IPS-15b (cell line): ENCODE measurements at regions not wholly inside any gene's neighbourhood (a gene's known extent, or its start where the extent isn't known, plus 50 kb on each side); places are given as distances from the start of the nearest gene placed in this dataset.

Source experiments
- H3K27me3 ChIP-seq: one replicate; pipeline ENCODE4 v1.6.1; 2013; ENCODE audit warnings: low read length; ENCODE audit not compliant: control insufficient read depth, insufficient read depth
- H3K36me3 ChIP-seq: one replicate; pipeline ENCODE4 v1.6.1; 2013; ENCODE audit warnings: low read length; ENCODE audit not compliant: control insufficient read depth, insufficient read depth
- H3K4me1 ChIP-seq: one replicate; pipeline ENCODE4 v1.6.1; 2013; ENCODE audit warnings: mild to moderate bottlenecking, low read length; ENCODE audit not compliant: control insufficient read depth, insufficient read depth
- H3K4me3 ChIP-seq: one replicate; pipeline ENCODE4 v1.5.1; 2013; ENCODE audit warnings: low read depth, low read length
- H3K9ac ChIP-seq: one replicate; pipeline ENCODE4 v1.6.1; 2013; ENCODE audit warnings: low read depth, mild to moderate bottlenecking, low read length
- H3K9me3 ChIP-seq: one replicate; pipeline ENCODE4 v1.6.1; 2013; ENCODE audit warnings: mild to moderate bottlenecking, low read length; ENCODE audit not compliant: control insufficient read depth, insufficient read depth

DNA sequence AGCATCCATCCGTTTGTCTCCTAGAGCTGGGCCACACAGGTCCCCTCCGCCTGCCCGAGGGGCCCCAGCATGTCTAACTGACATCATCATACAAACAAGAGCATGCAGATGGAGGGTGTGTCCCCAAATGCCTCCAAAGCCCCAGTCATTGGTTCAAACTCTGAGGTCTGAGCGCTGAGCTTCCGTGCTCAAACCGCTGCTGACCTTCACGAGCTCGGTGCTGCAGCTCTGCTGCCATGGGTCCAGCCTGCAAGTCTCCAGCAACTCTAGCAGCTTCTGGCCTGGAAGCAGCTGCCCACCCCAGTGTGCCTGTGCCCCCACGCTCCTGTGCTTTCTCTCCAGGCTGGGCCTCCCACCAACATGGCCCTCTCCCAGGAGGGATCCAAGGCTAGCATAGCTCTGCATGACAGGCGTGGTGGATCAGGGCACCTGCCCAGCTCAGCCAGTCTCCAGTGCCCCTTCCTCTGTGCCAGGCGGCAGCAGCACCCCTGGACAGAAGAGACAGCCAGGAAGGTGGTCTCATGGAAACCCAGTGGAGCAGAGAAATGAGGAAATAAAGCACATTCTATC lies 131.6 kb upstream of the PMEPA1 start:
- Histone ChIP-seq H3K27me3 (no peaks in the 10 kb centered on the region), H3K9me3 (no peaks in the 10 kb centered on the region), H3K9ac (no peak overlapping the region)

DNA sequence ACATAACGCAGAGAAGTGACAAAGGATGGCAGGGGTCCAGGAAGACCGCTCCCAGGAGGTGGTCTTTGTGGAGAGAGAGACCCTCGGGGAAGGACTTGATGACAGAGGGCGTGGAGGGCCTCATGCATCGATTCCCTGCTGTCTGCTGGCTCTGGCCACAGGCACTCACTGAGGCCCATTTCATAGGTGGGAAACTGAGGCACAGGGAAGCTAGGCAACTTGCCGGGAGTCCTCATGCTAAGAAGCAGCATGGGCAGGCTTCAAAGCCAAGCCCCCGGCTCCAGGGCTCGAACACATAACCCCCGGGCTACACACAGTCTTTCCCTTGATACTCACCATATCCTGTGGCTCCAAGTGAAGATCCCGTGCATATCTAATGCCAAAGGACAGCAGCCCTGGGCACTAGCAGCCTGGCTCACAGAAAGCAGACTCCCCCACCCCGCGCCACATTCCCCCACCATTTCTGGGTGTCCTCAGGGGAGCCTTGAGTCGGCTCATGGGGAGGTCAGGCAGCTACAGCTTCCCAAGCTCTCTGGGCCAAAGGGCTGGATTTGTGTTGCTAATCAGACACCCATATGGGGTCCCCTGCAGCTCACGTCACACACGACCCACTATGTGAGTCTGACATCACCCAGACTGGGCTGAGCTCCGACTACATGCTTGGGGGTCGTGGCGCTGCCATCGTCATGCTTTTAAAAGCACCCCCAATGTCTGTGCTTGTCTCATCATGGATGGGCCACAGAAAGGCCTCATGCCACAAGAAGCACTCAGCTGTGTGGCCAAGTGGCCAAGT lies 130.9 kb upstream of the PMEPA1 start:
- H3K27me3 ChIP-seq = no peaks in the 10 kb centered on the region
- H3K4me1 ChIP-seq = no peaks in the 10 kb centered on the region
- no peaks in the 10 kb centered on the region for H3K36me3 ChIP-seq
- no peak overlapping the region for H3K4me3 ChIP-seq
- H3K9ac ChIP-seq = no peak overlapping the region
- H3K9me3 ChIP-seq = no peaks in the 10 kb centered on the region

More for the DNA sequence above, 131.6 kb upstream of the PMEPA1 start:
- Histone ChIP-seq H3K4me3 (no peak overlapping the region), H3K36me3 (no peaks in the 10 kb centered on the region), H3K4me1 (no peaks in the 10 kb centered on the region)

GRCh38 chr20:57840066-57840465 lies 130.3 kb upstream of the PMEPA1 start:
- H3K9me3 ChIP-seq = no peaks in the 10 kb centered on the region
- H3K9ac ChIP-seq = no peak overlapping the region
- no peaks in the 10 kb centered on the region for H3K27me3 ChIP-seq
- no peaks in the 10 kb centered on the region for H3K36me3 ChIP-seq
- H3K4me1 ChIP-seq = no peaks in the 10 kb centered on the region
- no peak overlapping the region for H3K4me3 ChIP-seq

DNA sequence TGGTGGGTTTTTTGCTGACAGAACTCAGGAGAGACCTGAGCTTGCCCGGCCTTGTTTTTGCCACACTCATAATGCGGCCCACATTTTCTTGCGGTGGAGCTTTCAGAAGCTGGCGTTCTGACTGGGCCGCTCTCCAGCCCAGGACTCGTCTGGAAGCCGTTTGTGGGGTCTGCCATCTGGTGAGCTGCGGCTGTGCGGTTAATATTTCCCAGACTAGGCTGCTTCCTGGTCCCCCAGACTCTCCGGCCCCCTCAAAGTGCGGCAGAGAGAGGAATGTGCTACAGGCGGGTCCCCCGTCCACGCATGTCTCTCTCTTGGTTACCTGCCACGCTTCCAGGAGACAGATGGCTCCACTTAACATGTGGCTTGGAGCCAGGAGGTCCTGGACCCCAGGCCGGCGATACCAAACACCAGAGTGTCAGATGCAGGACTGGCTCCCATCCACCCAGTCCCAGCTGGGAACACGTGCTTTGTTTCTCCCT lies 128.9 kb upstream of the PMEPA1 start:
- Histone ChIP-seq H3K4me3 (no peak overlapping the region), H3K9ac (no peak overlapping the region), H3K36me3 (no peaks in the 10 kb centered on the region), H3K9me3 (no peaks in the 10 kb centered on the region), H3K27me3 (no peaks in the 10 kb centered on the region), H3K4me1 (no peaks in the 10 kb centered on the region)

DNA sequence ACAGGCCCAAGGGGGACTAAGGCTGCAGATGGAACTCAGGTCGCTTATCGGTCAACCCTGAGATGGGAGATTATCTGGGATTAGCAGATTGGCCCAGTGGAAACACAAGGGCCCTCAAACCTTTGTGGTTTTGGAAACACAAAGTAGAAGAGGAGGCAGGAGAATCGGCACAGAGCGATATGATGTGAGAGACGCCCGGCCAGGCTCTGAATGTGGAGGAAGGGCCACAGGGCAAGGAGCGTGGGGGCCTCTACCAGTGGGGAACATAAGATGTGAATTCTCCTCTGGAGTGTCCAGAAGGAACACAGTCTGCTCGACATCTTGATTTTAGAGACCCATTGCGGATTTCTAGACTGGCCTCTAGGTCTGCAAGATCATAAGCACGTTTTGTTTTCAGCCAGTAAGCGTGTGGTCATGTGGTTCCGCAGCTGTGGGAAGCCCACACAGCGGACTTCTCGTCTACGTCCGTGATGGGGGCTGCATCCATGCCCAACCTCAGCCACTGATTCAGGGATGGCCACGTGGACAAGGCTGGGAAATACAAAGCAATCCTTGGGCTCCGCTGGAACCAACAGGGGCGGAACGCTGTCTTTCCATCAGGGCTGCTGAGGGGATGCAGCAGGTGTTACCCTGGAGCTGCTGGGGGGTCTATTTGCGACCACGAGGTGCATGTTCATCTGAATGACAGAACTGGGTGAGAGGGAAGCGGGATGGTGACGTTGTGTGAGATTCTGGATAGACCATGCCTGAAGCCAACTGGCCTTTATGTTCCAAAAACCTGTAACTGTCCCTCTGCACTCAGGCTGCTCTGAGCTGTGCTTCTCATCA lies 127.6 kb upstream of the PMEPA1 start:
- Histone ChIP-seq H3K9me3 (no peaks in the 10 kb centered on the region), H3K36me3 (no peaks in the 10 kb centered on the region), H3K4me3 (no peak overlapping the region), H3K4me1 (no peaks in the 10 kb centered on the region), H3K27me3 (no peaks in the 10 kb centered on the region), H3K9ac (no peak overlapping the region)

GRCh38 chr20:57835588-57836455 lies 126.0 kb upstream of the PMEPA1 start:
- Histone ChIP-seq H3K9ac (no peak overlapping the region), H3K4me3 (no peak overlapping the region), H3K36me3 (no peaks in the 10 kb centered on the region), H3K27me3 (no peaks in the 10 kb centered on the region), H3K9me3 (no peaks in the 10 kb centered on the region), H3K4me1 (no peaks in the 10 kb centered on the region)

DNA sequence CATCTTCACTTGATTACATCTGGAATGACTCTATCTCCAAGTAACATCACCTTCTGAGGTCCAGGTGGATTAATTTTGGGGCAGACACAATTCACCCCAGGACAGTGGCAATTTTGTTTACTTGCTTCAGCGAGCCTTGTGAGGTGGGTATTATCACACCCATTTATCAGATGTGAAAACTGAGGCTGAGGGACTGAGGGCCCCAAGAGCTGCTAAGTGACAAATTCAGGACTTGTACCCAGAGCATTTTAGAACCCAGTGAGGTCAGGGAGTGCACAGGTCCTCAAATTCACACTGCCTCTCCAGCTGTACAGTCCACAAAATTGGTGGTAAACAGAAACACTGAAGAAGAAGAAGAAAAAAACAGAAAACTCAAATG lies 125.2 kb upstream of the PMEPA1 start:
- H3K9ac ChIP-seq = no peak overlapping the region
- H3K4me1 ChIP-seq = no peaks in the 10 kb centered on the region
- no peak overlapping the region for H3K4me3 ChIP-seq
- no peaks in the 10 kb centered on the region for H3K27me3 ChIP-seq
- no peaks in the 10 kb centered on the region for H3K9me3 ChIP-seq
- no peaks in the 10 kb centered on the region for H3K36me3 ChIP-seq

DNA sequence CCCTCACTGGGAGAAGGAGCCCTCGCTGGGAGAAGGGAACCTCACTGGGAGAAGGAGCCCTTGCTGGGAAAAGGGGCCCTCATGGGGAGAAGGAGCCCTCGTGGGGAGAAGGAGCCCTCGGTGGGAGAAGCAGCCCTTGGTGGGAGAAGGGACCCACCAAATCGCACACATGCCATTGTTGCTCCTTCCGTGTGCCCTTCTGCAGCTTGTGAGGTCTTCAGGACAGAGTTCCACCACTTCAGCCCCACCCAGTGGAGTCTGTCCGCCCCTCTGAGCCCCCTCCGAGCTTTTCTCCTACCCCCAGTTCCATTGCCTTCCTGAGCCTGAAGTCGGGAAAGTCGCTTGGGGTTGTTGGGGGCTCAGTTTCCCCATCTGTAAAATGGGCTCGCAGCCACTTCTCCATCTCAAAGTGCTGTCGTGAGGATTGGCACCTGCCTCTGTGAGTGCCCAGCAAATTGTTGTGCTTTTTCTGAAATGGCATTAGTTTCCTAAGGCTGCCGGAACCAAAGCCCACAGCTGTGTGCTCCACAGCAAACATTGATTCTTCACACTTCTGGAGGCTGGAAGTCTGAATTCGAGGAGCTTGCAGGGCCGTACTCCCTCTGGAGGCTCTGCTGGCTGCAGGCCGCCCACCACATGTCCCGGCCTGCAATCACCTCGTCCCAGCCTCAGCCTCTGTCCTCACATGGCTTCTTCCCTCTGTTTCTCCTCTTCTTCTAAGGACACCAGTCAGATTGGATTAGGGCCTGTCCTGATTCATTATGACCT lies 124.7 kb upstream of the PMEPA1 start:
- Histone ChIP-seq H3K4me1 (no peaks in the 10 kb centered on the region), H3K9ac (no peak overlapping the region), H3K9me3 (no peaks in the 10 kb centered on the region), H3K36me3 (no peaks in the 10 kb centered on the region), H3K27me3 (no peaks in the 10 kb centered on the region), H3K4me3 (no peak overlapping the region)

- Histone ChIP-seq H3K36me3 (no peaks in the 10 kb centered on the region), H3K27me3 (no peaks in the 10 kb centered on the region), H3K4me3 (no peak overlapping the region), H3K9ac (no peak overlapping the region), H3K9me3 (no peaks in the 10 kb centered on the region), H3K4me1 (no peaks in the 10 kb centered on the region)
Observed at GRCh38 chr20:57831993-57832585, 122.3 kb upstream of the PMEPA1 start.

DNA sequence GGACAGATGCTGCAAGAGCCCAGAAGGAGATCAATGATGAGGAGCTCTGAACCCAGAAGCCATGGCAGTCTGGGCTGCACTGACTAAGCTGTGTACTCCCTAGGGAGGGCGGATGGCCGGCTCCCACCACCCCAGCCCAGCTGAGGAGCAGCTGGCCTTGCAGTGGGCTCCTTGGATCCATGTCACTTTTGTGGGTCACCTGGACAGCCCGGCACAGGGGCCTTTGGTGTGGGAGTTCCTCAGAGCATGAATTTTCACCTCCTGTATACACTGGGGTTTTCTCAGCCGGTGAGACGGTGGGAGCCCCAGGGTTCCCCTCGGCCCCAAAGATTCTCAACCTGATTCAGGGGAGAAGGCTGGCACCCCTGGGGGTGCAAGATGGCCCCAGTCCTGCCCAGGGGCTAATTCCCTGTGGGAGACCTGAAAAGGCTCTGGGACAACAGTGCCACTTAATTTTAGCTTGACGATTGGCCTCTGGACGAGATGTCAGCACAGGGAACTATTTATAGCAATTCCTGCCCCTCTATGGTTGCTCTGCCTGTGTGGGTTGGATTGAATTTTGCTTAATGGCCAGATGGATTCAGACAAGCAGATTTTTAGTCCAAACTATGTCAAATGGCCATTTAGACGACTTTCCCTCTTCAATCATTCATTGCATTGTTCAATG lies 121.6 kb upstream of the PMEPA1 start:
- H3K4me1 ChIP-seq = no peaks in the 10 kb centered on the region
- H3K27me3 ChIP-seq = no peaks in the 10 kb centered on the region
- no peaks in the 10 kb centered on the region for H3K36me3 ChIP-seq
- no peak overlapping the region for H3K4me3 ChIP-seq
- H3K9me3 ChIP-seq = no peaks in the 10 kb centered on the region
- no peak overlapping the region for H3K9ac ChIP-seq
